GM18517 (cell line): ENCODE measurements at regions not wholly inside any gene's neighbourhood (a gene's known extent, or its start where the extent isn't known, plus 50 kb on each side); places are given as distances from the start of the nearest gene placed in this dataset.
"Not testable (repeated sequence)": the region's sequence is repeated elsewhere in the genome, so short reads cannot be mapped to it uniquely, and the experiment has no call there.

Source experiments
- ATAC-seq: cut with Tn5 transposase; IDR thresholded peaks from one replicate; pipeline ENCODE4 v1.9.1; 2021; ENCODE audit warnings: mild to moderate bottlenecking, moderate library complexity; ENCODE audit not compliant: unreplicated experiment

GRCh38 chr13:64674126-64674525 lies 2556.0 kb downstream of the PCDH9 start:
- no peak for ATAC-seq

GRCh38 chr13:64672751-64673150 lies 2557.4 kb downstream of the PCDH9 start:
- no peak for ATAC-seq

- ATAC-seq = no peak
Observed at GRCh38 chr13:64662887-64663593, 2567.1 kb downstream of the PCDH9 start.

- ATAC-seq = no peak
Observed at GRCh38 chr13:64648293-64648692, 2581.8 kb downstream of the PCDH9 start.

- no peak for ATAC-seq
Observed at GRCh38 chr13:64643066-64643465, 2587.1 kb downstream of the PCDH9 start.

GRCh38 chr13:64640002-64640401 lies 2590.1 kb downstream of the PCDH9 start:
- no peak for ATAC-seq

GRCh38 chr13:64639206-64639605 lies 2590.9 kb downstream of the PCDH9 start:
- ATAC-seq = no peak

- no peak for ATAC-seq
Observed at GRCh38 chr13:64633948-64634347, 2596.2 kb downstream of the PCDH9 start.

GRCh38 chr13:64627654-64628053 lies 2602.5 kb downstream of the PCDH9 start:
- ATAC-seq = no peak

- no peak for ATAC-seq
Observed at GRCh38 chr13:64626105-64626504, 2604.0 kb downstream of the PCDH9 start.

- no peak for ATAC-seq
Observed at GRCh38 chr13:64617231-64617630, 2612.9 kb downstream of the PCDH9 start.

GRCh38 chr13:64591971-64592370 lies 2638.2 kb downstream of the PCDH9 start:
- ATAC-seq = no peak

- no peak for ATAC-seq
Observed at GRCh38 chr13:64579331-64579730, 2650.8 kb downstream of the PCDH9 start.

- ATAC-seq = no peak
Observed at GRCh38 chr13:64568748-64569147, 2661.4 kb downstream of the PCDH9 start.

GRCh38 chr13:64558031-64558430 lies 2672.1 kb downstream of the PCDH9 start:
- ATAC-seq = not testable (repeated sequence)

GRCh38 chr13:64556376-64556775 lies 2673.8 kb downstream of the PCDH9 start:
- no peak for ATAC-seq

GRCh38 chr13:64553411-64554129 lies 2676.6 kb downstream of the PCDH9 start:
- ATAC-seq = no peak

GRCh38 chr13:64551755-64552154 lies 2678.4 kb downstream of the PCDH9 start:
- no peak for ATAC-seq

GRCh38 chr13:64546371-64546770 lies 2683.8 kb downstream of the PCDH9 start:
- ATAC-seq = no peak

- no peak for ATAC-seq
Observed at GRCh38 chr13:64540976-64541375, 2689.2 kb downstream of the PCDH9 start.

- ATAC-seq = no peak
Observed at GRCh38 chr13:64540468-64540867, 2689.7 kb downstream of the PCDH9 start.

GRCh38 chr13:64538711-64539110 lies 2691.4 kb downstream of the PCDH9 start:
- no peak for ATAC-seq
